IgD-negative memory B cell (primary cell): ENCODE measurements at regions not wholly inside any gene's neighbourhood (a gene's known extent, or its start where the extent isn't known, plus 50 kb on each side); places are given as distances from the start of the nearest gene placed in this dataset.
"Not testable (repeated sequence)": the region's sequence is repeated elsewhere in the genome, so short reads cannot be mapped to it uniquely, and the experiment has no call there.

Source experiments
- H3K27ac Mint-ChIP-seq, 3 donors: one replicate each; pipeline ENCODE4 v1.8.0; 2020 to 2022; ENCODE audit warnings: mild to moderate bottlenecking in 3 of 3, mixed read lengths in 3 of 3, moderate library complexity in 1 of 3
- H3K27me3 Mint-ChIP-seq: one replicate; pipeline ENCODE4 v1.8.0; 2021; ENCODE audit warnings: mixed read lengths
- H3K36me3 Mint-ChIP-seq: one replicate; pipeline ENCODE4 v1.8.0; 2020; ENCODE audit warnings: mild to moderate bottlenecking, mixed read lengths
- H3K4me1 Mint-ChIP-seq, 3 donors: one replicate each; pipeline ENCODE4 v1.8.0; 2020 to 2022; ENCODE audit warnings: mixed read lengths in 3 of 3, mild to moderate bottlenecking in 1 of 3
- H3K4me3 Mint-ChIP-seq, 4 donors: one replicate each; pipeline ENCODE4 v1.8.0; 2020 to 2022; ENCODE audit warnings: mild to moderate bottlenecking in 4 of 4, mixed read lengths in 4 of 4, moderate library complexity in 3 of 4
- H3K9me3 Mint-ChIP-seq, 3 donors: one replicate each; pipeline ENCODE4 v1.8.0; 2020 to 2021; ENCODE audit warnings: mixed read lengths in 3 of 3, mild to moderate bottlenecking in 1 of 3

DNA sequence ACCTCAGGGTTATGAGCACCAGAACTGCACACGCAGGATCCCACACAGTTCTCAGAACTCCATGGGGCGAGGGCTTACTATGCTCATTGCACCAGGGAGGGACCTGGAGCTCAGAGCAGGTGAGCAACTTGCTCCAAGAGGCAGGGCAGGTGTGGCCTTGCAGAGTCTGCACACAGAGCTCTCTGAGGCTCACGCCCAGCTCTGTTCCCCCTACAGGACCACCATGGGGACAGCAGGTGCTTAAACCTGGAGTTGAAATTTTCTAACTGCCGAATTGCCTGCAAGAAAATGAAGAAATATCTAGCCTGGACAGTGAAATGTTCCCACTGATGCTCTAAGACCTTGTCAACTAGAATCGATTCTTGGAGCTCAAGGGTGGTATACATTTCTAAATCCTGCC lies 49.9 kb upstream of the MSMB start:
- H3K9me3 Mint-ChIP-seq, H3K36me3 Mint-ChIP-seq, H3K27me3 Mint-ChIP-seq: not testable (repeated sequence)
- peak overlapping the region in 1 of 3 donors; percentile 77 for H3K27ac Mint-ChIP-seq
- H3K4me1 Mint-ChIP-seq = peaks cover 16 to 27% (median 17%) of the 10 kb centered on the region in 3 donors
- peak overlapping the region in 2 of 4 donors; percentile 17 to 50 for H3K4me3 Mint-ChIP-seq

DNA sequence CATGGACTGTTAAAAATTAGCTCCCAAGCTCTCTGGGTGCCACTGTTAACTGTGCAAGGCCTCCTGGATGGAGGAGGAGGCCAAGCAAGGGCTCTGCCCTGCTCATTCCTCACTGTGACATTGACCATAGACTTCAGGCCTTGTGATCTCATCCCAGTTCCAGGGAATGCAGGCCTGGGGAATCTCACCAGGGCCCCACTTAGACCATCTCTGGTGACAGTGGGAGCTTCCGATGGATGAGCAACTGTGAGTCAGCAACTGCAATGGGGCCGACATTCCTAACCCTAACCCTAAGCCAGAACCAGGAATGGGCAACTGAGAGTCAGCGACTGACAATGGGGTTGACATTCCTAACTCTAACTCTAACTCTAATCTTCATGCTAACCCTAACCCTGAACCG lies 50.4 kb upstream of the MSMB start:
- H3K27ac Mint-ChIP-seq = peak overlapping the region in 2 of 3 donors; percentile 14 to 77
- H3K9me3 Mint-ChIP-seq = peaks cover 0 to 2% (median 0%) of the 10 kb centered on the region in 3 donors
- H3K4me3 Mint-ChIP-seq = peak overlapping the region in 3 of 4 donors; percentile 28 to 74 (median 59)
- no peaks in the 10 kb centered on the region for H3K36me3 Mint-ChIP-seq
- H3K27me3 Mint-ChIP-seq = peaks cover 2% of the 10 kb centered on the region
- peaks cover 15 to 24% (median 15%) of the 10 kb centered on the region in 3 donors for H3K4me1 Mint-ChIP-seq

DNA sequence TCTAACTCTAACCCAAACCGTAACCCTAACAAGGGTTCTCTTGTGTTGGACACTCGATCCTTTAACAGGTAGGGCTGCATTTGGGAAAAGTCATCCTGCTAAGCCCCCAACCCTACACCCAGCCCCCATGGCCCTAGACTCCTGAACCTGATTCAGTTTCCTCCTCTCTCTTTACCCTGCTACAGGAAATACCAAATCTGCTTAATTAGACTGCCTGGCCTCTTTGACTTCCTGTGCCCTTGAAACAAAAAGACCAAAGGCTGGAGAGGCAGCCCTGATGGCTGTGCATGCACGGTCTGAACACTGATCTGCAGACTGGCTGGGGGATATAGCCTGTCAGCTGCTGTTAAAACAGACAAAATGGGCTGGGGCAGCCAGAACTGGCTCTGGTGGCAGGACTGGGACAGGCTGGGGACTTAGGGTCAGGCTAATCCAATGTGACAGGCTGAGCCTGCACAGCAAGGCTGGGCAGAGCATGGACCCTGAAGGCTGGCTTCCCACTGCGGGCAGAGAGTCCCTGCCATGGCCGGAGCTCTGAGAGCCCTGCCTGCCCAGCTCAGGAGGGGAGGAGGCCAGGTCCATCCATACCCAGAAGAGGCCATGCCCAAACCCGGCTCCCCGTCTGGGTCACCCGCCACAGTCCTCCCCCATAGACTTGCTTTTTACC lies 51.0 kb upstream of the MSMB start:
- H3K36me3 Mint-ChIP-seq = no peaks in the 10 kb centered on the region
- H3K9me3 Mint-ChIP-seq = peaks cover 0 to 2% (median 0%) of the 10 kb centered on the region in 3 donors
- H3K4me1 Mint-ChIP-seq = peaks cover 13 to 22% (median 13%) of the 10 kb centered on the region in 3 donors
- peaks cover 2% of the 10 kb centered on the region for H3K27me3 Mint-ChIP-seq
- peak overlapping the region in 2 of 3 donors; percentile 14 to 94 for H3K27ac Mint-ChIP-seq
- peak overlapping the region; percentile 28 to 74 (median 56) for H3K4me3 Mint-ChIP-seq

DNA sequence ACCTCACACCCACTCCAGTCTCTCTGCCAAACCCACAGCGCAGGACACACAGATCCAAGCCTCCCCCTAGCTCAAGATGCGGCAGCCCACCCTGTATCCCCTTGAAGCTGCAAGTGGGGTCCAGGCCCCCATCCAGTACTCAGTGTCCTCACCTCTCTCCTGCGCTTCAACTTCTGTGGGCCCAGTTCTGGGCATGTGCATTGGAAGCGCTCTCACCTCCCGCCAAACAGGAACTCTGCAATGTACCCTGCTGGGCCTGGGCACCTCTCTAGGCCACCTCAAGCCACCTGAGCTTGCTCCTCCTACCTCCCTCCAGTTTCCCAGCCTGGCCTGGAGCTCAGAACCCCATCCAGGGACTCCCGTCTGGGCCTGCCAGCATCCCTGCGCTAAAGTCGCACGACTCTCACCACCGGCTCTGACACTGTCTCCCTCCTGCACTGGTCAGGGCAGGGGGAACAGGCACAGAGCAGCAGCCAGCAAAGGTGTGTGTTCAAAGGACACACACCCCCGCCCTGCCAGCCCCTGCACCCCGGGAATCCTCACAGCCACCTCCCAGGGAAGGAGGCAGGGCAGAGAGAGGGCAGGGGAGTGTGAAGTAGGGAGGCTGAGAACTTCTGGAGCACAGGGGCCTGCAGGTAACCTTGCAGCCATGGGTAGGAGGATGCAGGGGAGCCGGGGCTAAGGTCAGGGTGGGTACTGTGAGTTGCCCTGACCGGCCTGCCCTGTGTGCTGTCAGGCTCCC lies 51.7 kb upstream of the MSMB start:
- Mint-ChIP-seq H3K27me3 (peaks cover 2% of the 10 kb centered on the region), H3K9me3 (peaks cover 0 to 2% (median 0%) of the 10 kb centered on the region in 3 donors), H3K36me3 (no peaks in the 10 kb centered on the region), H3K4me3 (peak overlapping the region in 2 of 4 donors; percentile 70 to 74), H3K27ac (peak overlapping the region in 1 of 3 donors; percentile 94), H3K4me1 (peaks cover 13 to 22% (median 13%) of the 10 kb centered on the region in 3 donors)

DNA sequence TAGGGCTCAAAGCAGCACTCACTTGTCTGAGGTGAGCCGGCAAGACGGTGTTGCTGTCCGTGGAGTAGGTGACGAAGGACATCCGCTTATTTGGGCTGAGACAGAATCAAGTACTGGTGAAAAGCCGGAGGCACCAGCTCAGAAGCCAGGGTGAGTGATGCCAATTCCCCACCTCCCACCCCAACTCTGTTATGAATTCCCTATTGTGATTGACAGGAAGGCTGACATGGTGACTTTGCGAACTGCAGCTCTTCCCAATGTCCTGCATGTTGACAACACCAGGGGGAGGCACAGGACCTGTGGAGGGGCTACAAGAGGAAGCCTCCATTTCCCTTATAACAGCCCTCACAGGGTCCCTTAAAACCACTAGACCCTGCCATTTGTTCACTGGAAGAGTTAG lies 52.3 kb upstream of the MSMB start:
- peaks cover 13 to 22% (median 13%) of the 10 kb centered on the region in 3 donors for H3K4me1 Mint-ChIP-seq
- peaks cover 0 to 2% (median 0%) of the 10 kb centered on the region in 3 donors for H3K9me3 Mint-ChIP-seq

DNA sequence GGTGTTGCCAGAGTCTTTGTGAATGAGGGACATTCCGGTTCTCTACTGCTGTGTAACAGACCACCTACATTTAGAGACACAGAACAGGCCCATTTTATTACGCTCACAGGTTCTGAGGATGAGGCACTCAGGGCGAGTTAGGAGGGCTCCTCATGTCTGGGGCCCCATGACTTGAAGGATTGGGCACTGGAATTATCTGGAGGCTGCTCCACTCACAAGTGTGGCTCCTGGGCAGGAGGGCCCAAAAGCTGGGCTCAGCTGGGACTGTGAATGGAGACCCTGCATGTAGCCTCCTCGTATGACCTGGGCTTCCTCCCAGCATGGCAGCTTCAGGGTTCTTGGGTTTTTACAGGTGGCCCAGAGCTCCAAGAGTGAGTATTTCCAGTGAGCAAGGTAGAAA lies 52.9 kb upstream of the MSMB start:
- H3K9me3 Mint-ChIP-seq, H3K36me3 Mint-ChIP-seq, H3K27ac Mint-ChIP-seq, H3K27me3 Mint-ChIP-seq: not testable (repeated sequence)
- peak overlapping the region in 1 of 4 donors; percentile 21 for H3K4me3 Mint-ChIP-seq
- H3K4me1 Mint-ChIP-seq = peaks cover 13 to 22% (median 13%) of the 10 kb centered on the region in 3 donors

More for the DNA sequence above, 52.3 kb upstream of the MSMB start:
- peak overlapping the region in 1 of 4 donors; percentile 21 for H3K4me3 Mint-ChIP-seq
- no peaks in the 10 kb centered on the region for H3K36me3 Mint-ChIP-seq
- peaks cover 2% of the 10 kb centered on the region for H3K27me3 Mint-ChIP-seq
- H3K27ac Mint-ChIP-seq = no peak overlapping the region

DNA sequence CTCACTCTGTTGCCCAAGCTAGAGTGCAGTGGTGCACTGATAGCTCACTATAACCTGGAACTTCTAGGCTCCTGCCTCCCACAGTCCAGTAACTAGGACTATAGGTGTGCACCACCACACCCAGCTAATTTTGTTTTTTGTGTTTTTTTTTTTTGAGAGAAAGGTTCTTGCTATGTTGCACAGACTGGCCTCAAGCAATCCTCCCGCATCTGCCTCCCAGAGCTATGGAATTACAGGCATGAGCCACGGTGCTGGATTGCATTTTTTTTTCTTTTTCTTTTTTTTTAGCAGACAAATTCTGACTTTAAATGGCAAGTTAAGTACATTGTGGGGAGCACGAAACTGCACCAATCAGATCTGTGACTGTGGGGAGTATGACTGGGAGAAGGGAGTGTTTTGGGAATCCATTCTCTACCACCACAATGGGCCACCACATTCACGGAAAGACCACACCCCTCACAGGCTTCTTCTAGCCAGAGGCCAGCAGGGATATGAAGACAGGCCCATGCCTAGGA lies 58.1 kb upstream of the MSMB start:
- Mint-ChIP-seq H3K27ac (no peak overlapping the region), H3K4me3 (no peak overlapping the region), H3K36me3 (no peaks in the 10 kb centered on the region), H3K4me1 (peaks cover 10 to 14% (median 12%) of the 10 kb centered on the region in 3 donors), H3K9me3 (peaks cover 0 to 2% (median 0%) of the 10 kb centered on the region in 3 donors), H3K27me3 (peaks cover 13% of the 10 kb centered on the region)

DNA sequence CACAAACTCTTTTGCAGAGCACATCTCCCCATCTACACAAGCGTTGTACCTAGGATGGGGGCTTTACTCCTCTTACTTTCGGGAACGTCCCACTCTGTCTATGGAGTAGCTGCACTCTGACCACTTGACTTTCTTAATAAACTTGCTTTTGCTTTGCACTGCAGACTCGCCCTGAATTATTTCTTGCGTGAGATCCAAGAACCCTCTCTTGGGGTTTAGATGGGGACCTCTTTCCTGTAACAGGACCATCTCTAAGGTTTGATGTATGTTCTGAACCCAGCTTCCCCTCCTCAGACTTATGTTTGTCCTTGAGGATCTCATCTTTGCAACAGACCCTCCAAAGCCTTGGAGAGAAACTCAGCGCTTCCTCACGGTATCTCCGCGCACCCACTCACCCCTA lies 59.3 kb upstream of the MSMB start:
- H3K9me3 Mint-ChIP-seq, H3K36me3 Mint-ChIP-seq, H3K27ac Mint-ChIP-seq: not testable (repeated sequence)
- Mint-ChIP-seq H3K27me3 (peaks cover 13% of the 10 kb centered on the region), H3K4me3 (peak overlapping the region; percentile 77 to 94 (median 84)), H3K4me1 (peaks cover 10 to 14% (median 12%) of the 10 kb centered on the region in 3 donors)

DNA sequence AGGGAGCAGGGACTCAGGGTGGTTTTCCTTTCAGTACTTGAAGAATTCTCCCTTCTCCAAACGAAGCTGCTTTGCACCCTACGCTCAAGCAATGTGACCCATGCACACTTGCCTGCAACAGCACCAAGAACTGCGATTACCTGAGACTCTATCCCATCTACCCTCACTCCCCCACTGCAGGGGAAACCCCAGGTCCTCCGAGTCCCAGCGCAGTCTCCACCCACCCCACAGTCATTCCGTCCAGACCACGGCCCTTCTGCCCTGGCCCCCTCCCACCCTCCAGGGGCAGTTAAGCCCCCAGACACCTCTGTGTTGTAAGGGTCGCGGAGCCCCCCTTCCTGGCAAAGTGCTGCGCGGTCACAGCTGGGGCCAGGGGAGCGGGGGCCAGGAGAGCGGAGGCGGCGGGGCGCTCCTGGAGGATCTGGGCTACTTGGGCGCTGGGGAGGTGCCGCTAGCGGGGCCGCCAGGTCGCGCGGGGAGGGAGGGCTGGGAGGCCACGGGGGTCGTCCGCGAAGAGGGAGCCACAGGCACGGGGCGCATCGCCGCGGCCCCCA lies 59.9 kb upstream of the MSMB start:
- peaks cover 10 to 14% (median 12%) of the 10 kb centered on the region in 3 donors for H3K4me1 Mint-ChIP-seq
- not testable (repeated sequence) for H3K36me3 Mint-ChIP-seq, H3K27ac Mint-ChIP-seq, H3K9me3 Mint-ChIP-seq
- H3K4me3 Mint-ChIP-seq = peak overlapping the region; percentile 77 to 94 (median 84)
- H3K27me3 Mint-ChIP-seq = peaks cover 12% of the 10 kb centered on the region

DNA sequence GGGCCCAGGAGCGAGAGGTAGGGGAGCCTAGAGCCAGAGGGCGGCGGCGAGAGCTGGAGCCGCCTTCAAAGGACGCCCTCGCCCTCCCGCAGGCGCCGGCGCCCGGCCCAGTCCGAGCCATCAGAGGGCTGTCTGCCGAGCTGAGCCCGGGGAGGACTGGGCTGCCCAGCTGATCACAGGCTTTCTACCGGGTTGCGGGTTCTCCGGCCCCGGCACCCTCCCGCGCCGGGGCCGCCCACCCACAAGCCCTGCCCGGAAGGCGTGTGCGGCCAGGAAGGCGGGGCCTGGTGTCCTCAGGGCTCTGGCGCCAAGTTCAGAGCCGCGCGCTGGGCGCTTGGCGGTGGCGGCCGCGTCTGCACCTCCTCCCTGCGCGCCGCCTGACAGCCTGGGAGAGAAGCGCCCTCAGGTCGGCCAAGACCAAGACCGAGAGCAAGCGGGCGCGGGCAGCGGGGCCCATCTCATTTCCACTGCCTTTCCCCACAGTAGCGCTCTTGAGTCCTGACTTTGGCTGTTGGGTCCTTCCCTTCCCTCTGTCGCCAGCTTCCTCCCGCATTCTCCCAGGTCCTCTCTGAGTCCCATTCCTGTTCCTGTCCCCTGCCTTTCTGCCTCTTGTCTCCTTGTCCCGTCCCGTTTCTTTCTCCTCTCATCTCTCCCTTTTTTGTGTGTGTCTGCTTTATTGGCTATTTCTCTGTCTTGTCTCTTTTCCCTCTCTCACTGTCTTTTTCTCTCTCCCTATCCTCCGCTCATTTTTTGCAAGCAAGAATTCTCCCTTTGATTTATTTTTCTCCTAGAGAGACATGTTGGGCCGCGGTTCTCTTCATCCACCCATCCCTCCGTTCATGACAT lies 60.6 kb upstream of the MSMB start:
- peaks cover 12% of the 10 kb centered on the region for H3K27me3 Mint-ChIP-seq
- H3K9me3 Mint-ChIP-seq = no peaks in the 10 kb centered on the region
- H3K27ac Mint-ChIP-seq = no peak overlapping the region
- peak overlapping the region; percentile 80 to 94 (median 82) for H3K4me3 Mint-ChIP-seq
- no peaks in the 10 kb centered on the region for H3K36me3 Mint-ChIP-seq
- peaks cover 10 to 14% (median 12%) of the 10 kb centered on the region in 3 donors for H3K4me1 Mint-ChIP-seq

DNA sequence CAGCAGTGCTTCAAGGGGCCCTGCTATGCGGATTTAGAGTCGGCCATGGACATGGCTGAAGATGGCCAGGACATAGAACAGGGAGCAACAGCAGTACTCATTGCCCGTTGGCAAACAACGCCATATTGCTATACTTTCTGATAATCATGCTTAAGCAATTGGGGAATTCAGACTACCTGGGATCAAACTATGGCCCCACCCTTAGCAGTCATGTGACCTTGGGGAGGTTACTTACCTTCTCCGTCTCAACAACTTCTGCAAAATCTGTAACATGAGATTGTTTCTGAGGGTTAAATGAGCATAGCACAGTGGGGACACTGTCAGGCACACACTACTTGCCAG lies 62.1 kb upstream of the MSMB start:
- not testable (repeated sequence) for H3K36me3 Mint-ChIP-seq, H3K9me3 Mint-ChIP-seq, H3K27ac Mint-ChIP-seq
- Mint-ChIP-seq H3K4me1 (peaks cover 10 to 14% (median 12%) of the 10 kb centered on the region in 3 donors), H3K4me3 (peak overlapping the region in 1 of 4 donors; percentile 29), H3K27me3 (peaks cover 12% of the 10 kb centered on the region)

DNA sequence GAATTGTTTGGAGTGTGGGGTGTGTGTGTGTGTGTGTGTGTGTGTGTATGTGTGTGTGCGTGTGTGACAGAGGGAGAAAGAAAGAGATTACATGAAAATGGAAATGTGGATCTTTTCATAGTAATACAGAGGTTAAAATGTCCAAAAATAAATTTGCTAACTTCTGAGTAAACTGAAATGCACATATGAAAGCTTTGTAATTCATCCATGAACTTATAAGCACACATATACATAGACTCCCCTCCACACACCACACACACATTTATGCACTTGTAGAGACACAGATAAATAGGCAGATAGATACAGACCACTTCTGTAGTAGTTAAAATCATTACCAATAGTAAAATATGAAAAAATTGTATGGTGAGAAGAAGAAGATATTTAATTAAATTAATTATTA lies 108.2 kb upstream of the MSMB start:
- not testable (repeated sequence) for H3K9me3 Mint-ChIP-seq, H3K27me3 Mint-ChIP-seq, H3K4me1 Mint-ChIP-seq, H3K27ac Mint-ChIP-seq, H3K4me3 Mint-ChIP-seq, H3K36me3 Mint-ChIP-seq

DNA sequence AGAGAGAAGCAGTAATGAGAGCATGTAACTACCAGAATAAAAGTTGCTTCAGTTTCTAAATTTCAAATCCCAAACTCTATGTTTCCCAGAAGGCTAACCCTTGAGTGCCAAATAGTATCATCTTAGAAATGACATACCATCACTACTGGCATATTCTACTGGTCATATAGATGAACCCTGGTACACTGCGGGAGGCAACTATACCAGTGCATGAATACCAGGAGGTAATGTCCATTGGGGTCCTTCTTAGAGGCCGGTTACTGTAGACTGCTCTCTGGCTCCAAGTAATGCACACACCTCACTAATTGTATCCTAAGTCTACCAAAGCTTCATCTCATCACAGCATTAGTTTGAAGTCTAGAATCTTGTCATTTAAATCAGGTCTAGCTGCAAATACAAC lies 108.6 kb upstream of the MSMB start:
- H3K4me3 Mint-ChIP-seq, H3K4me1 Mint-ChIP-seq, H3K9me3 Mint-ChIP-seq, H3K27me3 Mint-ChIP-seq, H3K27ac Mint-ChIP-seq, H3K36me3 Mint-ChIP-seq: not testable (repeated sequence)

DNA sequence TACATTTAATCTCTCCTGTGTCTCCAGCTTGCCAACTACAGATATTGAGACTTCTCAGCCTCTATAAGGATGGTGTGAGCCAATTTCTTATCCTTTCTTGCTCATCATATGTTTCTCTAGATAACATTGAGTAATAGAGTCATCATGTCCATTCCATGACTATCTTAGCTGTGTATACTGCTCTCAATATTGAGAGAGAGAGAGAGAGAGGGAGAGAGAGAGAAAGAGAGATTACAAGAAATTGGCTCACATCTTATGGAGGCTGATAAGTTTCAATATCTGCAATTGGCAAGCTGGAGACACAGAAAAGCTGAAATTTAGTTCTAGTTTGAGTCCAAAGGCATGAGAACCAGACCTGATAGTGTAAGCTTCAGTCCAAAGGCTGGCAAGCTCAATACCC lies 110.8 kb upstream of the MSMB start:
- H3K36me3 Mint-ChIP-seq, H3K4me1 Mint-ChIP-seq, H3K9me3 Mint-ChIP-seq, H3K27ac Mint-ChIP-seq, H3K4me3 Mint-ChIP-seq, H3K27me3 Mint-ChIP-seq: not testable (repeated sequence)

DNA sequence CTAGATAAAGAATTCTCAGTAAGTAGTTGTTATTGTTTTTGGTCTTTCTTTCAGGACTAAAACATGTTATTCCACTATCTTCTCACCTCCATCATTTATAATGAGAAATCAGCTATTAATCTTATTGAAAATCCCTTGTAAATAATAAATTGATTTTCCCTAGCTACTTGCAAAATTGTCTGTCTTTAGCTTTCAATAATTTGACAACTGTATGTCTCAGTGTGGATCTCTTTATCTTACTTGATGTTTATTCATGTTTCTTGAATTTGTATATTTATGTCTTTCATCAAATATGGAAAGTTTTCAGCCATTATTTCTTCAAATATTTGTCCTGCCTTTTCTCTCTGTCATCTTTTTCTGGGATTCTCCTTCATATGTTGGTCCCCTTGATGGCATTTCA lies 117.1 kb upstream of the ANTXRL start:
- H3K36me3 Mint-ChIP-seq = no peaks in the 10 kb centered on the region
- H3K27me3 Mint-ChIP-seq = peaks cover 2% of the 10 kb centered on the region
- H3K9me3 Mint-ChIP-seq = peaks cover 0 to 12% (median 3%) of the 10 kb centered on the region in 3 donors
- H3K4me3 Mint-ChIP-seq = no peak overlapping the region
- peaks cover 0 to 1% (median 0%) of the 10 kb centered on the region in 3 donors for H3K4me1 Mint-ChIP-seq
- no peak overlapping the region for H3K27ac Mint-ChIP-seq
